ENCODE measurements at regions not wholly inside any gene's neighbourhood (a gene's known extent, or its start where the extent isn't known, plus 50 kb on each side); places are given as distances from the start of the nearest gene placed in this dataset.

DNA sequence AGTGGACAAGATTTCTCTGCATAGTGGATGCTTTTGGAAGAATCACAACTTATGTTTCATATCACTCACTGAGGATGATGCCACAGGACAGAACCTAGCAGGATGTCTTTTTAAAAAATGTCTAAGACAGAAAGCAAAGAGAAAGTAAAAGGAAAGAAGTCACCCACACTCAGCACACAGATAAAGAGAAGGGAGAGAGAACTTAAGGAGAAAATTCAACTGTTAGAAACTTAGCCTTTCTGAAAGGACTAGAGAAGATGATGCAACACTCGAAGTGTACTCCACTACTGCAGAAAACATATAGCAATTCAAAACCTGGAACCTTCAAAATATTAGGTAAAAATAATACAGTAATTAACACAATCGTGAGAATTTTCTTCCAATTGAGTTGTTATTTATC lies 52.8 kb upstream of the STK26 start:
- no peak overlapping the region for H3K27ac Mint-ChIP-seq
- H3K4me1 Mint-ChIP-seq (ENCODE audit: low read depth), result no peaks in the 10 kb centered on the region
- H3K27me3 Mint-ChIP-seq, result no peaks in the 10 kb centered on the region
- no peak overlapping the region for H3K4me3 Mint-ChIP-seq (ENCODE audit: low read depth)
- no peaks in the 10 kb centered on the region for H3K36me3 Mint-ChIP-seq (ENCODE audit: insufficient read depth)
- TF ChIP-seq, protein P1, sequence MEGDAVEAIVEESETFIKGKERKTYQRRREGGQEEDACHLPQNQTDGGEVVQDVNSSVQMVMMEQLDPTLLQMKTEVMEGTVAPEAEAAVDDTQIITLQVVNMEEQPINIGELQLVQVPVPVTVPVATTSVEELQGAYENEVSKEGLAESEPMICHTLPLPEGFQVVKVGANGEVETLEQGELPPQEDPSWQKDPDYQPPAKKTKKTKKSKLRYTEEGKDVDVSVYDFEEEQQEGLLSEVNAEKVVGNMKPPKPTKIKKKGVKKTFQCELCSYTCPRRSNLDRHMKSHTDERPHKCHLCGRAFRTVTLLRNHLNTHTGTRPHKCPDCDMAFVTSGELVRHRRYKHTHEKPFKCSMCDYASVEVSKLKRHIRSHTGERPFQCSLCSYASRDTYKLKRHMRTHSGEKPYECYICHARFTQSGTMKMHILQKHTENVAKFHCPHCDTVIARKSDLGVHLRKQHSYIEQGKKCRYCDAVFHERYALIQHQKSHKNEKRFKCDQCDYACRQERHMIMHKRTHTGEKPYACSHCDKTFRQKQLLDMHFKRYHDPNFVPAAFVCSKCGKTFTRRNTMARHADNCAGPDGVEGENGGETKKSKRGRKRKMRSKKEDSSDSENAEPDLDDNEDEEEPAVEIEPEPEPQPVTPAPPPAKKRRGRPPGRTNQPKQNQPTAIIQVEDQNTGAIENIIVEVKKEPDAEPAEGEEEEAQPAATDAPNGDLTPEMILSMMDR (IDR thresholded peaks at IDR 0.05; ENCODE audit: unreplicated experiment), result no peak
- peaks cover 4% of the 10 kb centered on the region for H3K9me3 Mint-ChIP-seq (ENCODE audit: low read depth)
- DNase-seq (ENCODE audit: low spot score, unreplicated experiment), result no peak
